ENCODE measurements at regions not wholly inside any gene's neighbourhood (a gene's known extent, or its start where the extent isn't known, plus 50 kb on each side); places are given as distances from the start of the nearest gene placed in this dataset.

GRCh38 chr2:128373451-128374000, 54.9 kb upstream of the HS6ST1 start:
- TF ChIP-seq CTCF (IDR thresholded peaks at IDR 0.05; ENCODE audit: extremely low read depth in 1 of 2, insufficient read depth in 1 of 2, low read depth in 1 of 2, low read length in 2 of 2) (no peak), POLR2AphosphoS5 (IDR thresholded peaks at IDR 0.05; ENCODE audit: insufficient read depth, low read depth, low read length) (no peak), EZH2 (IDR thresholded peaks at IDR 0.05; ENCODE audit: borderline replicate concordance, low read depth, low read length, severe bottlenecking) (no peak), JUN (IDR thresholded peaks at IDR 0.05; ENCODE audit: borderline replicate concordance, insufficient read depth, insufficient read length, low read depth) (no peak), MYC (IDR thresholded peaks at IDR 0.05; ENCODE audit: low read depth, low read length) (no peak), POLR2A (IDR thresholded peaks at IDR 0.05; ENCODE audit: low read depth, low read length) (no peak)
- TF ChIP-seq, protein P1, sequence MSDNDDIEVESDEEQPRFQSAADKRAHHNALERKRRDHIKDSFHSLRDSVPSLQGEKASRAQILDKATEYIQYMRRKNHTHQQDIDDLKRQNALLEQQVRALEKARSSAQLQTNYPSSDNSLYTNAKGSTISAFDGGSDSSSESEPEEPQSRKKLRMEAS (IDR thresholded peaks at IDR 0.05; ENCODE audit: insufficient read depth, insufficient read length): no peak
